GM18951 (cell line): ENCODE measurements at regions not wholly inside any gene's neighbourhood (a gene's known extent, or its start where the extent isn't known, plus 50 kb on each side); places are given as distances from the start of the nearest gene placed in this dataset.

ENCODE experiments used
- POLR2A ChIP-seq: IDR thresholded peaks from 4 replicates; pipeline ENCODE4 v1.6.1; 2011; ENCODE audit warnings: mild to moderate bottlenecking; ENCODE audit not compliant: insufficient read length, insufficient read depth; ENCODE audit errors: extremely low read depth
- in situ Hi-C: fragments of 300-500 bp; cut with MboI; formaldehyde crosslinking; loops from one replicate; pipeline ENCODE4 v1.12.0; 2022; ENCODE audit warnings: low sequenced_read_pairs, mixed read lengths, inconsistent platforms; ENCODE audit not compliant: unreplicated experiment

DNA sequence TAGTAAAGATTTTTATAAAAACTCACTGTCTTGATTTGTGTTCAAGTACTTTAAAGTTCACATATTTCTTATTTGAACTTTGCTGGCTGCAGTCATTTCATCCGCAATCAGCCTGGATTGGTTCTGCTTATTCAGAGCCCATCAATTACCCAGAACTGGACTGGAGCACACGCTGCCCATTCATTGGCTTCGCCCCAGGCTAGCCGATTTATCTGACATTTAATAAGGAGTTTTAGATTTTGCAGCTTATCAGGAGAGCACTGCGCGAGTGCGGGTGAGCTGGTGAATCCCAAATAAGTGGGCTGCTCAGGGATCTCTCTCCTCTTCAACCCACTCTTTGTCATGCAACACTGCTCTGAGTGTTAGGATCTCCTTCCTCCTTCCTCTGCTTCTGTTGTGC is 166.0 kb upstream of the GPR26 start:
- in situ Hi-C loops = no loop called here
- no peak for TF ChIP-seq POLR2A

DNA sequence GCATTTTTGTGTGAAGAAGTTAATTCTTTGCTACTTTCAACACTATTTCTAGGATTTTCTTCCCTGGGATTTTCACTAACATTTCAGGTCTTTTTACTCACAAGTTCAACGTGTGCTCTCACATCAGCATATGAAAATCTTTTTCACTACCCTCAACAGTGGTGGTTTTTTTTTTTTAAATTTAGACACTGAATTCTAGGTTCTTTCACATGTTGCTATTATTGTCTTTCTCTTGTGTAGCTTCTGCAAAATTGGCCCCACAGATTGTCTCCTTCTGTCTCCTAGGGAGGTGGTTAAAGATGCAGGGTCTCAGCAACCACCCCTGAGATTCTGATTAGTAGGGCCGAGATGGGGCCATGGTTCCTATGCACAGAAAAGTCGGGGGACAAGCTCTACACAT is 165.0 kb upstream of the GPR26 start:
- in situ Hi-C loops = no loop called here
- TF ChIP-seq POLR2A = no peak

DNA sequence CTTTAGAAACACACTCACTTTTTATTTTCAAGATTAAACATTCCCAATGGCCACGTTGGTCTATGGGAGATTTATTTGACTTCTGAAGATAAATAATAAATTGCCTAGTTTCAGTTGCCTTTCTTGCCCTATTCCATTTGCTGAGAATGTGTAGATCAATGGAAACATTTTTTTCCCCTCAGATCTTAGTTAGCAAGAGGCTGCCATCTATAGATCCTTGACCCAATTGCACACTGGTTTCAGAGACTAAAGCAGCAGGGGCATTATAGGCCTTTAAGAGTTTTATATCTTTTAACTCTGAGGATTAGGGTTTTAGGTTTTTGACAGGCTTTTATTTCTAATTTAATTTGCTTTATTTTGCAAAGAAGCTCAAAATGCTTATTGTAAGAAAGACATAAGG is 163.2 kb upstream of the GPR26 start:
- no peak for TF ChIP-seq POLR2A
- in situ Hi-C loops = no loop called here

DNA sequence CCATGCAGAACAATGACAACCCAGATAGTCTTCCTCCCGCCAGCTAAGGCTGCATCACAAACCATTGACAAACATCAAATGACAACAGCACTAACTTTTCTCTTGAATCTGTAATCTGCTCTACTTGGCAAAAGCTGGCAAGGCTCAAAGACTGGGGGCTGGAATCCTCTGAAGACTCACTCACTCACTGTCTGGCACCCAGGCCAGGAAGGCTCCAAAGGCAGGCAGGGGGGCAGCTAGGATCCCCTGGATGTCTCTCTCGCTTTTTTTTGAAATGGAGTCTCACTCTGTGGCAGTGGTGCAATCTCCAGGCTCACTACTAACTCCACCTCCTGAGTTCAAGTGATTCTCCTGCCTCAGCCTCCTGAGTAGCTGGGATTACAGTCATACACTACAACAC is 159.7 kb upstream of the GPR26 start:
- in situ Hi-C loops = no loop called here
- no peak for TF ChIP-seq POLR2A

DNA sequence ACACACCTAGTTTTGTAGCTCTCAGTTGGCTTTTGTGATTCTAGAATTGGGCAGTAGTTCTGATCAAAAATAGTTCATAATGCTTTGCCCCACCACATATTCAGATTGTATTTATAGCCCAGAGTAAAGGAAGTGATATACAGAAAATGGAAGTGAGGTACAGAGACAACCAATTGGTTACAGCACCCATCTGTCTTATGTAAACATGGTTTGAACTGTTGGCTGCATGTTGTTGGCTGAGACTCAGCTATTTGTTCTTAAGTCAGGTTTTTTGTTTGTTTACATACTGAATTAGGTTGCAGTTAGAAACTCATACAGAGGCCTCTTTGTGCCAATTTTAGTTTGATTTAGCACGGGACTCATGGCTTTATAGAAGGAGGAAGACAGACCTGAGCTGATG is 158.9 kb upstream of the GPR26 start:
- in situ Hi-C loops = no loop called here
- no peak for TF ChIP-seq POLR2A

DNA sequence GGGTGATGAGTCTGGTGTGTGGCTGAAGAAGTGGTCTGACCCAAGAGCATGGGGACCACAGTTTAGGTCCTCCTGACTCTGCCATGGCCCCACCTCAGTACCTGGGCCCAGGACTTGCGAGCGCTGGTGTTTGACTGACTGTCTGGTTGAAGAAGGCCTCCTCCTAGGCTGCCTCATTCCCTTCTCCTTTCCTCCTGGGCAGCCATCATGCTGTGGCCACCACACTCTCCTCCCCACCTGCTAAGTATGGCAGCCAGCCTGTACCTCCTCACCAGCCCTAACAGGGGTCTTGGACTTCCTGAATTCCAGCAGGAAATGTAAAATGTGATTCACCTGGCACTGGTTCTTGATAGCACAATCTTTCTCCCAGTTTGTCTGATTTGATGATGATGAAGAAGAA is 156.8 kb upstream of the GPR26 start:
- TF ChIP-seq POLR2A = no peak
- in situ Hi-C loops = no loop called here

DNA sequence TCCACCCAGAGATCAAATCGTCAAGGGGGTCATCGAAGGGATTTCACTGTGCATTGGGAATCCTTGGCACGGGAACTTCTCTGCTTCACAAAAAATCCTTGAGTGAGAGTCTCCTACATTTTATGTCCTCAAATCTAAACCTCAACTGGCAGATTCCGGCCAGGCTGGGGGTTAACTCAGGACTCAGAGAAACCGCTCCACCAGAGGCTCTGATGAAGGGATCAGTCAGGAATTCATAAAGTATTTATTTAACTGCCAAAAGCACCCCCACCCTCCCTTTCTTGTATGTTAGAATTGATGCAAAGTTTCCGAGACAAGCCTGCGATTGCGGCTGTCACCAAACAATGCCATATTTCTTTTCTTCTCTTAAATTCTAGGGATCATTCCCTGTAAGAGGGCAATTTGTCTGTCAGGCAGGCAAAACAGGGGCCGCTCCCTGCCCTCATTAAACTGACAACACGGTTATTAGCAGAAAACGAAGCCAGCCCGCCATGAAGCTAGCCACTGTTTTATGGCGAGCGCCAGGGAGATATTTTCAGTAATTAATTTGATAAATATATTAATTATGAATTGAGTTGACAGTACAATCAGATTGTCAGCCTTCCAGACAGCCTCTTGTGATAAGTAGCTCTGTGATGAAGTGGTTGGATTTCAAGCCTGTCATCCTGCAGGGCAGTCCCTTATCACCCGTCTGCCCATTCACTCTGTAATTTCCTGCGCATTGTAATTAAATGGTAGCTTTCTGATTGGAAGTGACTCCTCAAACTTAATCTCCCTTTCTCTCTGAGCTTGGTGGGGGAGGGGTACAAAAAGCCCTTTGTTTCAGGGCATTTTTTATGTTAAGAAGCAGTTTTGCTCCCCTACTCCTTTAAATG is 153.0 kb upstream of the GPR26 start:
- in situ Hi-C loops = no loop called here
- no peak for TF ChIP-seq POLR2A

DNA sequence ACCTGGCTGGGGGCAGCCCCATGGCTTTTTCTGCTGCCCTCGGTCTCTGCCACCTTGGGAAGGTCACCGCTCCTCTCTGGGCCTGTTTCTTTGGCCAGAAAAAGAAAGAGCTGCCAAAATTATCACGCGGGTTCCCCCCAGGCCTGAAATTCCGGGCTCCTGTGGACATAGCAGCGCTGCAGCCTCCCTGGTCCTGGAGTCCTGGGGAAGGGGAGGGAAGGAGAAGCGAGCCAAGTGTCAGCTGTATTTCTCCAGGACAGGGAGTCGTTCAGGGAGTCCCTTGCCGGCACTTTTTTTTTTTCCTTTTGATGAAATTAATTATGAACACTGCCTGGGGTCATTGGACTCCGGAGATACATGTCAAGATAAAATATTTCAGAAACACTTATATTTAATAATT is 152.3 kb upstream of the GPR26 start:
- in situ Hi-C loops = no loop called here
- TF ChIP-seq POLR2A = no peak

DNA sequence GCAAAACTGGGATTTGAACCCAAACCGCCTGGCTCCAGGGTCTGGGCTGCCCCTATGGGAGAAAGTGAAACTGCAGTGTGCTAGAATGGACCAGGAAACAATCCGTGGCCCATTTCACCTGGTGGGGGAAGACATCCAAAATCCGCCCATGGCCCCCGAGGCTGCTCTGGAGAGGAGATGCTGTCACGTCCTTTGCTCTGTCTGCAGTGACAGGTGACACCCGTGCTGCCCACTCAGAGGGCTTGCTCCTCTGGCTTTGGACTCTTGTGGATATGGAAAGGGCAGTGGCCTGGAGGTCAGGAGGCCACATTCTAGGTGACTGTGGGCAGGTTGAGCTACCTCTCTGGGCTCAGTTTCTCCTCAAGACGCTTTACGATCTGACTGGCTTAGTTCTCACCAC is 151.2 kb upstream of the GPR26 start:
- in situ Hi-C loops = no loop called here
- TF ChIP-seq POLR2A = no peak

DNA sequence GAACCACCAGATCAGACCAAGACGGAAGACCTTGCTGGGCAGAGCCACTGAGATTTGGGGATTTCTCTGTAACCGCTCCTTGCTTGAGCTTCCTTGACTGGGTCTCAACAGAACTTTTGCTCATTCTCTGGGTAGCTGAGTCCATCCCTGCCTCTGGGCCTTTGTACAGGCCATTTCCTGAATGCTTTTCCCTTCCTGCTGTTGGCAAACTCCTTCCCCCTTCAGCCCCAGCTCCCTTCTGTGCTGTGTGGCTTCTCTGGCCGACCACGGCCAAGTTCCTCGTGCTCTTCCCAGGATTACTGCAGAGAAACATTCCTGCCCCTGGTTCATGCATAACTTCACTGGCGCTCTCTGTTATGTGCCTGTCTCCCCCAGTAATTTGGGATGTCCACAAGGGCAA is 150.5 kb upstream of the GPR26 start:
- TF ChIP-seq POLR2A = no peak
- in situ Hi-C loops = no loop called here

DNA sequence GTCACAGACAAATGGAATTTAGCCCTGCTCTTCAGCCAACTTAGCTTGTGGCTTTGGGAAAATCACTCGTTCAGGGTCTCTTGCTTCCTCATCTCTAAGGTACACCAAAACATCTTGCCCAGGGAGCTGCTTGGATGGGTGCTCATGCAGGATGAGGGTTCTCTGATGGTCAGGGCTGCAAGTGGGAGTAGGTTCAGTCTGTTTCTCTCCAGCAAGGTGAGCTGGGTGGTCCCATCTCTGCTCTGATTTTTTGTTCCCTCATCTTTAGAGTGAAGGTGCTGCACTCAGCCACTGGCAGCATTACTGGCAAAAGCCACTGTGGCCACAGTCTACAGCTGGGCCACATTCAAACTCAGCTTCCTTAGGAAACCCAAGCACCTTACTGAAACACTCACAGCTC is 149.9 kb upstream of the GPR26 start:
- in situ Hi-C loops = no loop called here
- no peak for TF ChIP-seq POLR2A

DNA sequence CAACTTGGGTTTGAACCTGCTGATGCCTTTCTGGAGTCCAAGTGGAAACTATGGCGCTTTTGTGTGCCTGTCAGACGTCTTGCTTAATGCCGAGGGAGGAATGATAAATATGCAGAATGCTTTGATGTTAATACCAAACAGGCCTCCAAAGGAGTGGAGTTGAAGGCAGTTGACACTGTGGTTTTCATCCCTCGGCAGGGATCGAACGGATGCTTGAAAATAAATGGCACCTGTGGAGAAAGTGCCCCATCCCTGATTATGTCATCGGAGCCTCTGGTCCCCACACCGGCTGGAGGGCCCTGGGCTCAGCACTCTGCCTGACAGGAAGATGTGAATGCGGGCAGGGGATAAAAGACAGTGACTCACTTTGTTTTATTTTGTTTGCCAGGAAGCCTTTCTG is 148.7 kb upstream of the GPR26 start:
- TF ChIP-seq POLR2A = no peak
- in situ Hi-C loops = no loop called here

DNA sequence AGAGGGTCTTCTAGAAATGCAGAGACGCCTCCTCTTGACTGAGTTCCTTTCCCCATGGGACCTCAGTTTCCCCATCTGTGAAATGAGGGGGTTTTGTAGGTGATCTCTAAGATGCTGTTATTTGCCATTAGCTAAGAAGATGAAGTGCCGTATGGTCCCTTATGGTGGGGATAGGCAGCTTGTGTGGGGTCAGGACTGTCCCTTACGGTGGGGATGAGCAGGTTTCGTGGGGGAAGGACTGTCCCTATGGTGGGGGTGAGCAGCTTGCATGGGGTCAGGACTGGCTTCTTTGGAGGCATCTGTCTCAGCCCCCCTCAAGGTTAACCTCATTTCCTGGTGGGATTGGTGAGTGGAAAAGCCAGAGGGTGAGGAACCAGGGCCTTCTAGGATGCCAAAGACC is 148.3 kb upstream of the GPR26 start:
- no peak for TF ChIP-seq POLR2A
- in situ Hi-C loops = no loop called here

DNA sequence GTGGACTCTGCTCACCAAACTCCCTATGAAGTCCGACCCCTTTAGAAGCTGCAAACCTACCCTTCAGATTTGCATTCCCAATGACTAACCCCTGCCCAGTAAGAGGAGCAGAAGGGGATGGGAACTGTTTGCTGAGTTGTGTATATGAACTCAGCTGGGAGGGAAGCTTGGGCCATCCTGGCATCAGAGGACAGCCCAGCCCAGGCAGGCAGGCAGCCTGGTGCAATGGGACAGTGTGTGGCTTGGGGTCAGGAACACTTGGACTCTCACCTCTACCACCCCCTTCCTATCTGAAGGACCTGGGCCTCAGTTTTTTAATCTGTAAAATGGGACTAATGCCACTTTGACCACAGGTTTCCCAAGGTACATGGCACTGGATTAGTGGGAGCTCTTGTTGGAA is 147.4 kb upstream of the GPR26 start:
- in situ Hi-C loops = no loop called here
- no peak for TF ChIP-seq POLR2A
